ENCODE measurements at regions not wholly inside any gene's neighbourhood (a gene's known extent, or its start where the extent isn't known, plus 50 kb on each side); places are given as distances from the start of the nearest gene placed in this dataset.

- TF ChIP-seq GATA2 (IDR thresholded peaks at IDR 0.05; ENCODE audit: low read depth, low read length): no peak
- no peak for TF ChIP-seq GATA3 (IDR thresholded peaks at IDR 0.05; ENCODE audit: low read depth, low read length)
Measured at GRCh38 chr1:30034627-30035521, 688.5 kb downstream of the MATN1 start.

DNA sequence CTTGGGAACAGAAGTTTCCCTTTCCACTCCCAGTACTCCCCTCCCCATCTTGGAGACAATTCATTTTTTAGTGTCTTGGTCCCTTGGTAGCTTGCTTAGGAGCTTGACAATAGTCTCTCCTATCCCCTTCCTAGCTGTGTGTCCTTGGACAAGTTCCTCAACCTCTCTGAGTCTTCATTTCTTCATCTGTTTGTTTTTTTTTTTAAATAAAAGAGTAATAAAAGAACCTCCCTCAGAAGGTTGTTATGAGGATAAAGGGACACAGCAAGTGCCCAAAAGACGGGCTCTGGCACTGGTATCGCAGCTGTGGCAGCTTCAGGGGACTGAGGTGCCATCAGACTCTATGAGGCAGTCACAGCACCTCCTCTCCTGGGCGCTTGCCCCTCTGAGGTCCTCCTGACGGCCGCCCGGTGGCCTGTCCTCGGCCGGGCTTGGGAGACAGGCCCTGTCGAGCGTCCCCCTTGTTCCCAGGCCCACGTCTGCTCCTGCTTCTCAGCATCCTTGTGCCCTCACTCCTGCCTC is 689.2 kb downstream of the MATN1 start:
- TF ChIP-seq GATA3 (IDR thresholded peaks at IDR 0.05; ENCODE audit: low read depth, low read length) (no peak), GATA2 (IDR thresholded peaks at IDR 0.05; ENCODE audit: low read depth, low read length) (no peak)

DNA sequence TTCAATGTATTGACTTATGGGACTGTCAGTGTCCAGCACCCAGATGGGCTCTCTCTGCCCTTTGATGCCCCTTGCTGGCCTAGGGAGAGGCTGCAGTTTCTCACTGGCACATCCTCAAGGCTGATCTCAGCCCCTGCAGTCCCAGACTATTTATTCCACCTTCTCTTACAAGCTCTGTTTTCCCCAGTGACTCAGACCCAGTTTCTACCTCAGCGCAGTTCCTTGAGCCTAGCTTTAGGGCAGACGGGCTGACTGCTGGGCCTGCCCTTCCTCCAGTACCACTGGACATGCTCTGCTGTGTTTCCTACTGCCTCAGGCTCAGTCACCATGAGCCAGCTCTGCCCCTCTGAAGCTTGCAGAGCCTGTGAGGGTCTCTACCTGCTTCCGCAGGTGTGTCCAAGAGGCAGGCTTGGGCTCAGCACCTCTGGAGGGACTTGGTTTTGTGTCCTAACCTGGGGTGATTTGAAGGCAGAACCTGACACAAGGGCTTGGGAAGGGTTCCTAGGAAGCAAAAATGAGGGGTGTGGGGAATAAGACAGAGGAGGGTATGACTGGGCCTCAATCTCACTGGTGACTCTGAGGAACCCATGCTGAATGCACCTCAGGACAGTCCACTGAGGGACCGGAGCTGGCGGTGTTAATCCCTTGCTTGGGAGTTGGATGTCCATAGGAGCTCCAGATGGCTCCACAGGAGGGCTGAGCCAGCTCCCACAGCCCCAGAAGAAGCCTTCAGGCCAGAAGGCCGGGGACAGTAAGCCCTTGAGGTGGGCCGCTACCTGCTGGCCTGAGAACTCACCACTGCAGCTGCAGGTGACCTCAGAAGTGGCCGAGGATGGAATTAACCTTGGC is 689.9 kb downstream of the MATN1 start:
- TF ChIP-seq GATA2 (IDR thresholded peaks at IDR 0.05; ENCODE audit: low read depth, low read length): no peak
- no peak for TF ChIP-seq GATA3 (IDR thresholded peaks at IDR 0.05; ENCODE audit: low read depth, low read length)

DNA sequence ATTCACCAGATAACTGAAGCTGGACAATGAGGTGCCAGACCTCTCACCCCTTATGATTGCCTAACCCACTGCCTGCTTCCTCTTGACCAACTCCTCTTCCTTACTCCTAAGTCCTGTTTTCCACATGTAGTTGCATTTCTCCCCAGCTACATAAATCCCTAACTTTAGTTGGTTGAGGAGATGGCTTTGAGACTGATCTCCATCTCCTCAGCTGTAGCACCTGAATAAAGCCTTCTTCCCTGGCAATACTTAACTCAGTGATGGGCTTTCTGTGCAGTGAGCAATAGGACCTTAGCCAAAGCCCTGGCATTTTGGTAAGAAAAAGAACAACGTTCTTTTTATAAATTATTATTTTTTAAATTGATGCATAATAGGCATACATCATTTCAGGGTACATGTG is 691.1 kb downstream of the MATN1 start:
- TF ChIP-seq GATA3 (IDR thresholded peaks at IDR 0.05; ENCODE audit: low read depth, low read length) (no peak), GATA2 (IDR thresholded peaks at IDR 0.05; ENCODE audit: low read depth, low read length) (no peak)

DNA sequence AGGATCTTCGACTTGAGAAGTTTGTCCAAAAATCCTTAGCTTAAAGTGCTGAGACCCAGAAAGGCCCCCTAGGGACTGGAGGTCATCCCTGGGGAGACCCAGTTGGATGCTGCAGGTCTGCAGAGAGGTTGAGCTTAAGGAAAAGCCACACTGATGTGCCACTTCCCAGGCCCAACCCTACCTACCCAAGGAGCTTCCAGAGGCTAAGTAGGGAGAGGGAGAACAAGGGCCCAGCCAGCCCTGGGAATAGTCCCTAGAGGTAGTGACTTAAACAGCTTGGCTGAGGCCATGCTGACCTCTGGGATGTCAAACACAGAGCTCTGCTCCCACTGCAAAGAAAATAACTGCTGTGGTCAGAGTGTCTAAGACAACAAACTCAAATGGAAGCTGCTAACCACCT is 693.7 kb downstream of the MATN1 start:
- no peak for TF ChIP-seq GATA3 (IDR thresholded peaks at IDR 0.05; ENCODE audit: low read depth, low read length)
- no peak for TF ChIP-seq GATA2 (IDR thresholded peaks at IDR 0.05; ENCODE audit: low read depth, low read length)

DNA sequence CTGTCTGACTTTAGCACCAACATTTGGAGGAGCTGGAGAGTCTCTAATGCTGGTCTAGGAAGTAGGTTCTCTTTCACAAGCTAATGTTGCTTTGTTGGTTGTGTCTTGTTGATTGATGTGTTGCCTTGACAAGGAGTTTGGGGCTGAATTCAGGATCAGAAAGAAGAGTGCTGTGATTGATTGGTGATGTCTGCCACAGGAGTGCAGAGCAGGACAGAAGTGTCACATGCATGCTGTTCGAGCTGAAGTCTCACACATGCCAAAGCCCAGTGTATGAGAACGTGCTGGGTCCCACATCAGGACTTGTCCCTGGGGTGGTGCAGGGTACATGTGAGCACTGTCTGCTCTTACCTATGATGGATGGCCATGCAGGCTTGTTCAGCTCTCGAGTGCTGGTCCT is 694.4 kb downstream of the MATN1 start:
- no peak for TF ChIP-seq GATA3 (IDR thresholded peaks at IDR 0.05; ENCODE audit: low read depth, low read length)

DNA sequence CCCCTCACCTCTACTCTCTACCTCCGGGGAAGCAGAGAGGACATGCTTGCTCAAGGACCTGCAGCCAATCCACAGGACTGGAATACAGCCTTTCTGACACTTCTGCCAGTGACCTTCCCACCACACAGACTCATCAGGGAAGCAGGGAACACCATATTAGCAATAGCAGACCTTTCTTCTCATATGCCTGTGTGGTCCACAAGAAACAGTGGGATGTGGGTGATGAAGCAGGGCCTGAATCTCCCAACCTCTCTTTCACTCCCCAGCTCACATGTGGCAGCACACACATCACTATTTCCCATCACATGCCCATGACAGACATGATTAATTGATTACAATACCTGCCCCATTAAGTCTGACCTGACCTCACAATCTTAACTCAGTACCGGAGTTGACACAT is 695.1 kb downstream of the MATN1 start:
- no peak for TF ChIP-seq GATA2 (IDR thresholded peaks at IDR 0.05; ENCODE audit: low read depth, low read length)
- no peak for TF ChIP-seq GATA3 (IDR thresholded peaks at IDR 0.05; ENCODE audit: low read depth, low read length)

DNA sequence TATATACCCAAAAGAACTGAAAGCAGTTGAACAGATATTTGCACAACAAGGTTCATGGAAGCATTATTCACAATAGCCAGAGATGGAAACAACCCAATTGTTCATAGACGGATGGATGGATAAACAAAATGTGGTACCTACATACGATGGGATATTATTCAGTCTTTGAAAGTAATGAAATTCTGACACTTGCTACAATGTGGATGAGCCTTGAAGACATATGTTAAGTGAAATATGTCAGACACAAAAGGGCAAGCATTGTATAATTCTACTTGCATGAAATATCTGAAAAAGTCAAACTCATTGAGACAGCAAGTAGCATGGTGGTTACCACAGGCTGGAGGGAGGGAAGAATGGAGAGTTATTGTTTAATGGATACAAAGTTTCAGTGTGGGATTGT is 696.1 kb downstream of the MATN1 start:
- TF ChIP-seq GATA2 (IDR thresholded peaks at IDR 0.05; ENCODE audit: low read depth, low read length) (no peak), GATA3 (IDR thresholded peaks at IDR 0.05; ENCODE audit: low read depth, low read length) (no peak)

GRCh38 chr1:30024411-30025195 is 698.8 kb downstream of the MATN1 start:
- TF ChIP-seq GATA3 (IDR thresholded peaks at IDR 0.05; ENCODE audit: low read depth, low read length) (no peak), GATA2 (IDR thresholded peaks at IDR 0.05; ENCODE audit: low read depth, low read length) (no peak)

DNA sequence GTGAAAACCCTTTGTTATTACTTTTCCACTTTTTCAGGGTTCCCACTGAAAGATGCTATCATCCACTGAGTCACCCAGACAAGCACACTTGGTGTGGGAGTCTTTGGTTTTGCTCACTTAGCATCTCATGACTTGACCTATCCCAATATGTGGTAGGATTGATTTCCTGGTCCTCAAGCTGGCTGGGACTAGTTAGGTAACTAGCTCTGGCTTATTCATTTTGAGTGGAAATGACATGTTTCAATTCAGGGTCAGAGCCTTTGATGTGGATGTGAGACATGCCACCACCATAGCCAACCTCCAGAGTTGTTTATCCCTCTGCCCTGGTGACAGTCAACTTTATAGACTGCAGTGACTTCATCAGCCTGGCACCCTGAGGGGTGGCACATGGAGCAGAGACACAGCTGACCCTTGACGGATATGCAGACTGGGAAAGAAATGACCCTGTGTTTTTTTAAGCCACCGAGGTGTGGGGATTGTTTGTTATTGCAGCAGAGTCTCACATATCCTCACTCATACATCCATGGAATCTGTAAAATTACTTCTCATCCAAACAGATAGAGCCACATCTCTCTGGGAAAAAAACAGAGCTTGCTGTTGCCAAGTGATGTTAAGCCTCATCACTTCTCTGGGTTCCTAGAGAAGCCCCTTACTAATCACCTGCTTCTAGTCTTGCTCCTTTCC is 699.9 kb downstream of the MATN1 start:
- TF ChIP-seq GATA2 (IDR thresholded peaks at IDR 0.05; ENCODE audit: low read depth, low read length) (no peak), GATA3 (IDR thresholded peaks at IDR 0.05; ENCODE audit: low read depth, low read length) (no peak)

GRCh38 chr1:30014031-30014430 is 709.4 kb downstream of the MATN1 start:
- TF ChIP-seq GATA2 (IDR thresholded peaks at IDR 0.05; ENCODE audit: low read depth, low read length) (no peak), GATA3 (IDR thresholded peaks at IDR 0.05; ENCODE audit: low read depth, low read length) (no peak)

GRCh38 chr1:30012455-30013440 is 710.6 kb downstream of the MATN1 start:
- TF ChIP-seq GATA3 (IDR thresholded peaks at IDR 0.05; ENCODE audit: low read depth, low read length): no peak
- no peak for TF ChIP-seq GATA2 (IDR thresholded peaks at IDR 0.05; ENCODE audit: low read depth, low read length)

Data from SH-SY5Y (cell line).